ENCODE measurements at regions not wholly inside any gene's neighbourhood (a gene's known extent, or its start where the extent isn't known, plus 50 kb on each side); places are given as distances from the start of the nearest gene placed in this dataset.
A peak's percentile ranks its signal among the peaks of the same experiment; 100 is the strongest.
"Not testable (repeated sequence)": the region's sequence is repeated elsewhere in the genome, so short reads cannot be mapped to it uniquely, and the experiment has no call there.

DNA sequence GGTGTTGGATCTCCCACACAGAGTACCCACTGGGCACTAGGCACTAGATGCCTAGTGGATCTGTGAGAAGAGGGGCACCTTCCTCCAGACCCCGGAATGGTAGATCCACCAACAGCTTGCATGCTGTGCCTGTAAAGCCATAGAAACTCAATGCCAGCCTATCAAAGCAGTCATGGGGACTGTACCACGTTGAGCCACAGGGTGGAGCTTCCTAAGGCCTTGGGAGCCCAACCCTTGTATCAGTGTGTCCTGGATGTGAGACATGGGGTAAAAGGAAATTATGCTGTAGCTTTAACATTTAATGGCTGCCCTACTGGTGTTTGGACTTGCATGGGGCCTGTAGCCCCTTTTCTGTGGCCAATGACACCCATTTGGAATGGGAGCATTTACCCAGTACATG is 1024.9 kb downstream of the TMEM121 start:
- ATAC-seq, result peak; percentile 21
- intact Hi-C loops (cut with DNase I, micrococcal nuclease), result no loop called here
- H3K4me3 ChIP-seq, result no peak overlapping the region
- no peaks in the 10 kb centered on the region for H3K4me1 ChIP-seq (ENCODE audit: low read depth)
- no peak for DNase-seq
- no peaks in the 10 kb centered on the region for H3K36me3 ChIP-seq (ENCODE audit: low read depth)
- no peaks in the 10 kb centered on the region for H3K9me3 ChIP-seq
- TF ChIP-seq, protein P1, sequence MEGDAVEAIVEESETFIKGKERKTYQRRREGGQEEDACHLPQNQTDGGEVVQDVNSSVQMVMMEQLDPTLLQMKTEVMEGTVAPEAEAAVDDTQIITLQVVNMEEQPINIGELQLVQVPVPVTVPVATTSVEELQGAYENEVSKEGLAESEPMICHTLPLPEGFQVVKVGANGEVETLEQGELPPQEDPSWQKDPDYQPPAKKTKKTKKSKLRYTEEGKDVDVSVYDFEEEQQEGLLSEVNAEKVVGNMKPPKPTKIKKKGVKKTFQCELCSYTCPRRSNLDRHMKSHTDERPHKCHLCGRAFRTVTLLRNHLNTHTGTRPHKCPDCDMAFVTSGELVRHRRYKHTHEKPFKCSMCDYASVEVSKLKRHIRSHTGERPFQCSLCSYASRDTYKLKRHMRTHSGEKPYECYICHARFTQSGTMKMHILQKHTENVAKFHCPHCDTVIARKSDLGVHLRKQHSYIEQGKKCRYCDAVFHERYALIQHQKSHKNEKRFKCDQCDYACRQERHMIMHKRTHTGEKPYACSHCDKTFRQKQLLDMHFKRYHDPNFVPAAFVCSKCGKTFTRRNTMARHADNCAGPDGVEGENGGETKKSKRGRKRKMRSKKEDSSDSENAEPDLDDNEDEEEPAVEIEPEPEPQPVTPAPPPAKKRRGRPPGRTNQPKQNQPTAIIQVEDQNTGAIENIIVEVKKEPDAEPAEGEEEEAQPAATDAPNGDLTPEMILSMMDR (IDR thresholded peaks at IDR 0.05), result no peak

DNA sequence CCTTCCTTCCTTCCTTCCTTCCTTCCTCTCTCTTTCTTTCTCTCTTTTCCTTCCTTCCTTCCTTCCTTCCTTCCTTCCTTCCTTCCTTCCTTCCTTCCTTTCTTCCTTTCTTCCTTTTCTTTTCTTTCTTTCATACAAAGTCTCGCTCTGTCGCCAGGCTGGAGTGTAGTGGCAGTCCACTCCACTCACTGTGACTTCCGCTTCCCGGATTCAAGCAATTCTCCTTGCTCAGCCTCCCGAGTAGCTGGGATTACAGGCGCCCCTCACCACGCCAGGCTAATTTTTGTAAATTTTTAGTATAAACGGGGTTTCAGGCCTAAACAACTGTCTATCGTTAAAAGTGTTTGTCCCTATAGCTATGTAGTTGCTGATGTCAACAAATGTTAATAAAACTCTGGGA is 1029.8 kb downstream of the TMEM121 start:
- DNase-seq, result not testable (repeated sequence)

DNA sequence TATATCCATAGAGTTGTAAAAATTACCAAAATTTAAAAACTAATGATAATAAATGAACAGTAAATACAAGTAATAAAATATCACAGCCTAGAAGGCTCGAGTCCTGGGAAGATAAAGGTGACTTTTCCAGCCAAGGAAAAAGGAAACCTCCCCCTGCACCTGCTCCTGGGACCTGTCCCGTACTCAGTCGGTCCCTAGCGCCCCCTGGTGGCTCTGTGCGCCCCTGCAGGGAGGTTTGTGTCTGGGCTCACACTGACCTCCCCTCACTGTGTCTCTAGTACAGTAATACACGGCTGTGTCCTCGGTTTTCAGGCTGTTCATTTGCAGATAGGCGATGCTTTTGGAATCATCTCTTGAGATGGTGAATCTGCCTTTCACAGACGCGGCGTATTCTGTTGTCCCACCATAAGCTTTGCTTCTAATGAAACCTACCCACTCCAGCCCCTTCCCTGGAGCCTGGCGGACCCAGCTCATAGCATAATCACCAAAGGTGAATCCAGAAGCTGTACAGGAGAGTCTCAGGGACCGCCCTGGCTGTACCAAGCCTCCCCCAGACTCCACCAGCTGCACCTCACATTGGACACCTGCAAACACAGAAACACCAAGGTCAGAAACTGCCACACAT is 1030.4 kb downstream of the TMEM121 start:
- ATAC-seq, result peak; percentile 66
- DNase-seq, result peak; percentile 63 to 85 (median 74)
- Histone ChIP-seq H3K9me3 (no peaks in the 10 kb centered on the region), H3K36me3 (ENCODE audit: low read depth) (no peaks in the 10 kb centered on the region), H3K4me3 (no peak overlapping the region), H3K4me1 (ENCODE audit: low read depth) (no peaks in the 10 kb centered on the region)
- intact Hi-C loops (cut with DNase I, micrococcal nuclease), result no loop called here
- TF ChIP-seq, protein P1 (IDR thresholded peaks at IDR 0.05), result peak; percentile 76

More for the DNA sequence above, 1029.8 kb downstream of the TMEM121 start:
- H3K36me3 ChIP-seq (ENCODE audit: low read depth); ATAC-seq; H3K4me1 ChIP-seq (ENCODE audit: low read depth); H3K4me3 ChIP-seq; intact Hi-C loops (cut with DNase I, micrococcal nuclease); H3K9me3 ChIP-seq: not testable (repeated sequence)

DNA sequence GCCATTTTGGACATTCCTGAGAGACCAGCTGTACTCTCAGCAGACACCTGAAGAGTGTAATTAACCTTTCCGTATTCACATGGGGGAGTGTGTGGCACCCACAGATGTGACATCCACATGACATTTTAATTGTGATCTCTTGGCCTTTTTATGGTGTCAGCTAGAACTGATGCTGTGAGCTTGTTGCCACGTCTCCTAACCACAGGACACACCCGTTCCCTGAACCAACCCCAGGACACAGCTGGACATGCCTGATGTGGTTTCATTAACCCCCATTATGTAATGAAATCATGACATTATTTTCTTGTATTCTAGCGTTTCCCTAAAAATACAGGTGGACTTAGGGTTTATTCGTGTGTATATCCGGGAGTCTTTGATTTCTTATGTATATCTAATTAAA is 1036.1 kb downstream of the TMEM121 start:
- no peaks in the 10 kb centered on the region for H3K36me3 ChIP-seq (ENCODE audit: low read depth)
- ATAC-seq (no peak), DNase-seq (no peak)
- no peak overlapping the region for H3K4me3 ChIP-seq
- TF ChIP-seq, protein P1 (IDR thresholded peaks at IDR 0.05), result no peak
- no peaks in the 10 kb centered on the region for H3K4me1 ChIP-seq (ENCODE audit: low read depth)
- no peaks in the 10 kb centered on the region for H3K9me3 ChIP-seq
- intact Hi-C loops (cut with DNase I, micrococcal nuclease), result no loop called here

DNA sequence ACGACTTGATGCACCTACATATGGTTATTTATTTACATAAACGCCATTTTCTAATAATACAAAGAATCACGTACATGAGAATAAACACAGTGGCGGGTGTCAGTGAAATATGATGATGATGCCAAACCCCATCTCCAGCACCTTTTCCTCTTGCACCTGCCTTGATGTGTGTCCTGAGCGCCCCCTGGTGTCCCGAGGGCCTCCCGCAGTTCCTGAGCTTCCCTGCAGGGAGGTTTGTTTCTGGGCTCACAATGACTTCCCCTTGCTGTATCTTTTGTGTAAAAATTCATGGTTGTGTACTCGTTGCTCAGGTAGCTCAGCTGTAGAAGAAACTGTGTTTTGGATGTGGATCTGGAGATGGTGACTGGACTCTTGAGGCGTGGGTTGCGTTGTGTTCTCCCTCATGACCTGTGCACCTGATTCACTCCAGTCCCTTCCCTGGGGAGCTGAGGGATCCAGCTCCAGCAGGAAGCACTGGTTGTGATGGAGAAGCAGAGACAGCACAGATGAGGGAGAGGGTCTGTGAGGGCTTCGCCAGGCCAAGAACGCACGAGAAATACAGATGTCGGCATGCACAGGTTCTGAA is 1037.8 kb downstream of the TMEM121 start:
- H3K9me3 ChIP-seq, result no peaks in the 10 kb centered on the region
- no peak overlapping the region for H3K4me3 ChIP-seq
- H3K4me1 ChIP-seq (ENCODE audit: low read depth), result no peaks in the 10 kb centered on the region
- TF ChIP-seq, protein P1 (IDR thresholded peaks at IDR 0.05), result peak; percentile 46
- peak; percentile 63 for ATAC-seq
- intact Hi-C loops (cut with DNase I, micrococcal nuclease), result no loop called here
- no peaks in the 10 kb centered on the region for H3K36me3 ChIP-seq (ENCODE audit: low read depth)
- DNase-seq, result peak in 2 of 3 donors; percentile 68 to 73

DNA sequence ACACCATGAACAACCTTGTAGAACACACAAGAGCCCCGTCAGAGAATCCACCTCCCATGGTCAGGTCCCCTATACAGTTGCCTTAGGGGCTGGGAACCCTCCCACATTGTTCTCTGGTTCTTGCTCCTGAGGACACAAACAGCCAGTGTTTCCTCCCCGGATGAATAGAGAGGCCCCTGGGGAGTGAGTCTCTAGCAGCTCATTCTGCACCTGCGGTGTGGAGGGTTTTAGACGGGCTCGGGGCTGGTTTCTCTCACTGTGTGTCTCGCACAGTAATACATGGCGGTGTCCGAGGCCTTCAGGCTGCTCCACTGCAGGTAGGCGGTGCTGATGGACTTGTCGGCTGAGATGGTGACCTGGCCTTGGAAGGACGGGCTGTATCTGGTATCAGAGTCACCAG is 1052.1 kb downstream of the TMEM121 start:
- intact Hi-C loops (cut with DNase I, micrococcal nuclease), result no loop called here
- ATAC-seq (no peak), DNase-seq (no peak)
- H3K4me1 ChIP-seq (ENCODE audit: low read depth), result no peaks in the 10 kb centered on the region
- no peaks in the 10 kb centered on the region for H3K36me3 ChIP-seq (ENCODE audit: low read depth)
- H3K9me3 ChIP-seq, result no peaks in the 10 kb centered on the region
- TF ChIP-seq, protein P1 (IDR thresholded peaks at IDR 0.05), result no peak
- no peak overlapping the region for H3K4me3 ChIP-seq

Measured in mucosa of descending colon (tissue), 3 donors.